Fibroblast of skin of right quadriceps (primary cell): ENCODE measurements at regions not wholly inside any gene's neighbourhood (a gene's known extent, or its start where the extent isn't known, plus 50 kb on each side); places are given as distances from the start of the nearest gene placed in this dataset.

Experiments
- DNase-seq: peaks from one replicate; pipeline ENCODE4 v3.0.0-alpha.2; 2013

DNA sequence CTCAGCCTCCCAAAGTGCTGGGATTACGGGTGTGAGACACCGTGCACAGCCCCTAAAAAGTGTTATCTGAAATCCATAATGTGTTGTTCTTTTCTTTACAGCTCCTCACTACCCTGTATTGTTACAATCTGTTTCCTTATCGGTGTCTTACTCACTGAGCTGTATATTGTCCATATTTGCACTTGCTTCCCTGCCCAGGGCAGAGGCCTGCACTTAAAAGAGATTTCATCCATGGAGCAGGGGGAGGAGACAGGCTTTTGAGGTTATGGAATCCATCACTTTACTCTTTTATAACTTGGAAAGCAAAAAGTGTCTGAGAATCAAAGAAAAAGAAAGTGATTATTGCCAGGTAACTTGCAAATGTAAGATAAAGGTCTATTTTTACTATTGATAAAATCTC is 251.0 kb downstream of the DIO2 start:
- DNase-seq = no peak

- no peak for DNase-seq
Observed at GRCh38 chr14:79951572-79951971, 259.7 kb downstream of the DIO2 start.

GRCh38 chr14:79949906-79950305 is 261.4 kb downstream of the DIO2 start:
- DNase-seq = no peak

- DNase-seq = no peak
Observed at GRCh38 chr14:79947440-79948054, 263.8 kb downstream of the DIO2 start.

GRCh38 chr14:79939235-79939634 is 272.1 kb downstream of the DIO2 start:
- DNase-seq = no peak

DNA sequence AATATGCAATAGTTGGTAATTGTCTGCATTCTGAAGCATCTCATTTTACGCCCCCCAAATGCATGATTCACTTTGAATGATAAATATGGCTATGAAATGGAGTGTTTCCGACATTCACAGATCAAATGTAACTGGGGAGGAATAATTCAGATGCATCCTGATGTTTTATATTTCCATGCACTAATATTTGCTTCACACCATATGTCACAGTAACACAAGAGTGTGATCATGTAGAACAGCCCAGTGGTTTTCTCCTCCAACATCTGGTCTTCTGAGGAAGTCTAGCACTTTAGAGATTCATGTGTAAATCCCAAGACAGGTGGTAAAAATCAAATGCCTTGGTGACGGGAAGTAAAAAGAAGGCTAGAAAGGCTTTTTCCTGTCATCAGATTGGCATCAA is 273.1 kb downstream of the DIO2 start:
- no peak for DNase-seq

- DNase-seq = no peak
Observed at GRCh38 chr14:79937433-79937832, 273.9 kb downstream of the DIO2 start.

DNA sequence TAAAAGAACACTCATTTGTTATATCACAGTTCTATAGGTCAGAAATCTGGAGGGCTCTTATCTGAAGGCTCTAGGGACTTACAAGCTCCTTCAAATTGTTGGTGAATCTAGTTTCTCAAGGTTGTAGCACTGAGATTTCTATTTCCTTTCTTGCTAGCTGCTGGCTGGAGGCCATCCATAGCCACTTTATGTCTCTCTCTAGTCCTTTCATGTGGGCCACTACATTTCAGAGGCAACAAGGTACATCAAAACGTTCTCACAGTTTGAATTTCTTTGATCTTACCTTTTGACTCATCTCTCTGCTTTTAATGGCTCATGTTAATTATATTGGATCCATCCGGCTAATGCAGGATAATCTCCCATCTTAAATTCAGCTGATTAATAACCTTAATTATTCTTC is 286.8 kb downstream of the DIO2 start:
- no peak for DNase-seq

GRCh38 chr14:79920180-79920692 is 291.1 kb downstream of the DIO2 start:
- no peak for DNase-seq
